GOT3 (cell line): ENCODE measurements at regions not wholly inside any gene's neighbourhood (a gene's known extent, or its start where the extent isn't known, plus 50 kb on each side); places are given as distances from the start of the nearest gene placed in this dataset.

ENCODE experiments used
- DNase-seq: peaks from one replicate; lab custom pipeline; 2025; ENCODE audit warnings: mixed read lengths; lab: John Stamatoyannopoulos, UW

GRCh38 chr9:88658311-88658822 lies 123.4 kb downstream of the NXNL2 start:
- no peak for DNase-seq

- DNase-seq = no peak
Measured at GRCh38 chr9:88659126-88659525, 124.1 kb downstream of the NXNL2 start.

GRCh38 chr9:88660611-88661010 lies 125.6 kb downstream of the NXNL2 start:
- DNase-seq = no peak

GRCh38 chr9:88661759-88662158 lies 126.8 kb downstream of the NXNL2 start:
- DNase-seq = no peak

GRCh38 chr9:88663771-88664419 lies 128.9 kb downstream of the NXNL2 start:
- DNase-seq = no peak

GRCh38 chr9:88664773-88665172 lies 129.8 kb downstream of the NXNL2 start:
- DNase-seq = no peak

GRCh38 chr9:88672874-88673689 lies 138.1 kb downstream of the NXNL2 start:
- no peak for DNase-seq

- DNase-seq = no peak
Measured at GRCh38 chr9:88673886-88674285, 138.9 kb downstream of the NXNL2 start.

GRCh38 chr9:88676644-88677043 lies 141.7 kb downstream of the NXNL2 start:
- no peak for DNase-seq

GRCh38 chr9:88678008-88678407 lies 143.0 kb downstream of the NXNL2 start:
- no peak for DNase-seq

GRCh38 chr9:88678431-88678830 lies 143.5 kb downstream of the NXNL2 start:
- DNase-seq = no peak

- no peak for DNase-seq
Measured at GRCh38 chr9:88680041-88680440, 145.1 kb downstream of the NXNL2 start.

- DNase-seq = no peak
Measured at GRCh38 chr9:88680505-88681160, 145.7 kb downstream of the NXNL2 start.

GRCh38 chr9:88681434-88681833 lies 146.5 kb downstream of the NXNL2 start:
- no peak for DNase-seq

GRCh38 chr9:88682431-88682831 lies 147.5 kb downstream of the NXNL2 start:
- DNase-seq = no peak

- no peak for DNase-seq
Measured at GRCh38 chr9:88684046-88684445, 149.1 kb downstream of the NXNL2 start.

GRCh38 chr9:88684845-88685244 lies 149.9 kb downstream of the NXNL2 start:
- no peak for DNase-seq

GRCh38 chr9:88685966-88686365 lies 151.0 kb downstream of the NXNL2 start:
- no peak for DNase-seq

- DNase-seq = no peak
Measured at GRCh38 chr9:88689509-88690298, 154.7 kb downstream of the NXNL2 start.

- DNase-seq = no peak
Measured at GRCh38 chr9:88690628-88691027, 155.7 kb downstream of the NXNL2 start.

- DNase-seq = no peak
Measured at GRCh38 chr9:88691091-88691490, 156.1 kb downstream of the NXNL2 start.

- no peak for DNase-seq
Measured at GRCh38 chr9:88691811-88692210, 156.8 kb downstream of the NXNL2 start.
